MCF 10A (cell line): ENCODE measurements at regions not wholly inside any gene's neighbourhood (a gene's known extent, or its start where the extent isn't known, plus 50 kb on each side); places are given as distances from the start of the nearest gene placed in this dataset.

Experiments
- BruUV-seq: library from RNA; stranded (reverse); fragments of 400-500 nt; replicated peaks from 2 replicates; lab custom pipeline; 2021; lab: Mats Ljungman, UMichigan
- CTCF ChIA-PET: fragments of 300-600 bp; sonication (Branson Sonifier 250); formaldehyde crosslinking; extraction: SDS; loops from one replicate; lab custom pipeline; 2021; ENCODE audit warnings: antibody characterized with exemption, inconsistent platforms; lab: Yijun Ruan, JAX
- POLR2A ChIA-PET: fragments of 300-600, 350-650 bp; sonication (Branson Sonifier 250); formaldehyde crosslinking; extraction: SDS; loops from one replicate; lab custom pipeline; 2020; ENCODE audit warnings: antibody characterized with exemption, inconsistent platforms; lab: Yijun Ruan, JAX
- DNase-seq: peaks from one replicate; pipeline ENCODE4 v3.0.0-alpha.2; 2018; ENCODE audit not compliant: unreplicated experiment
- H3K27ac Mint-ChIP-seq: one replicate; pipeline ENCODE4 v1.8.0; 2022; ENCODE audit warnings: mild to moderate bottlenecking, low read depth, mixed read lengths; ENCODE audit not compliant: unreplicated experiment
- H3K27me3 Mint-ChIP-seq: one replicate; pipeline ENCODE4 v1.8.0; 2022; ENCODE audit warnings: mixed read lengths; ENCODE audit not compliant: insufficient read depth, unreplicated experiment
- H3K36me3 Mint-ChIP-seq: one replicate; pipeline ENCODE4 v1.8.0; 2022; ENCODE audit warnings: mild to moderate bottlenecking, moderate library complexity, mixed read lengths; ENCODE audit not compliant: insufficient read depth, unreplicated experiment
- H3K4me1 Mint-ChIP-seq: one replicate; pipeline ENCODE4 v1.8.0; 2022; ENCODE audit warnings: mixed read lengths; ENCODE audit not compliant: insufficient read depth, unreplicated experiment
- H3K4me3 Mint-ChIP-seq: one replicate; pipeline ENCODE4 v1.8.0; 2022; ENCODE audit warnings: mild to moderate bottlenecking, moderate library complexity, mixed read lengths; ENCODE audit not compliant: unreplicated experiment
- H3K9me3 Mint-ChIP-seq: one replicate; pipeline ENCODE4 v1.8.0; 2022; ENCODE audit warnings: mixed read lengths; ENCODE audit not compliant: unreplicated experiment
- intact Hi-C: fragments of 100-400 bp; cut with micrococcal nuclease; formaldehyde crosslinking; loops from 2 replicates; pipeline ENCODE4 v1.14.1; 2022
- TF ChIP-seq, protein P1 (sequence below): fragments of 200-600 bp; IDR thresholded peaks from one replicate; pipeline ENCODE4 v1.8.0; 2022; ENCODE audit warnings: antibody characterized with exemption, mild to moderate bottlenecking; ENCODE audit not compliant: unreplicated experiment

DNA sequence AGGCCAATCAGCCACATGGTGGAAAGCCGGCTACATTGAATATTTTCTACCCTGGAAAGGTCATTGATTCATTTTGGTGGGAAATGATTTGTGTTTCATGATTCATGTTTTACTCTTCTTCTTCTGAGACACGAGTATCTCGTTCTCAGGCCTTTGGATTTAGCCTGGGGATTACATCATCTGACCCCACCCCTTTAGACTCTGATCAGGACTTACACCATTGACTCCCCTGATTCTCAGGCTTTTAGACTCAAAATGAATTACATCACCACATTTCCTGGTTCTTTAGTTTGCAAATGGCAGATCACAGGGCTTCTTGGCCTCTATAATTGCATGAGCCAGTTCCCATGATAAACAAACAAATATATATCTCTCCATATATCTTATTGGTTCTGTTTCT is 228.8 kb downstream of the ADGRG6 start:
- ChIA-PET POLR2A (no interaction called here), CTCF (no interaction called here)
- no peak for DNase-seq

DNA sequence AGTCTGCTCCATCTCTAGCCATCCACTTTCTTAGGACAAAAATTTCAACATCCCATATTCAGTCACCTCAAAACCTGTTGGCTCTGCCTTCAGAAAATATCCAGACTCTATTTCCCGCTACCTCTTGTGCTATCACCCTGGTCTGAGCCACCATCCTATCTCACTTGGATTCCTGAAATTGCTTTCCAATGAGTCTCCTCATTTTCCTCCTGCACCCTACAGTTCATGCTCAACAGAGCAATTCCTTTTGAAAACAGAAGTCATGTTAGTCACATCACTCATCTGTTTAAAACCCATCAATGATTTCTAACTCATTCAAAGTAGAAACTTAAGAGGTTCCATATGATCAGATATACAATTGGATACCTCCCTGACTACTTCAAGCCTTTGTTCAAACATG is 229.9 kb downstream of the ADGRG6 start:
- TF ChIP-seq, protein P1, sequence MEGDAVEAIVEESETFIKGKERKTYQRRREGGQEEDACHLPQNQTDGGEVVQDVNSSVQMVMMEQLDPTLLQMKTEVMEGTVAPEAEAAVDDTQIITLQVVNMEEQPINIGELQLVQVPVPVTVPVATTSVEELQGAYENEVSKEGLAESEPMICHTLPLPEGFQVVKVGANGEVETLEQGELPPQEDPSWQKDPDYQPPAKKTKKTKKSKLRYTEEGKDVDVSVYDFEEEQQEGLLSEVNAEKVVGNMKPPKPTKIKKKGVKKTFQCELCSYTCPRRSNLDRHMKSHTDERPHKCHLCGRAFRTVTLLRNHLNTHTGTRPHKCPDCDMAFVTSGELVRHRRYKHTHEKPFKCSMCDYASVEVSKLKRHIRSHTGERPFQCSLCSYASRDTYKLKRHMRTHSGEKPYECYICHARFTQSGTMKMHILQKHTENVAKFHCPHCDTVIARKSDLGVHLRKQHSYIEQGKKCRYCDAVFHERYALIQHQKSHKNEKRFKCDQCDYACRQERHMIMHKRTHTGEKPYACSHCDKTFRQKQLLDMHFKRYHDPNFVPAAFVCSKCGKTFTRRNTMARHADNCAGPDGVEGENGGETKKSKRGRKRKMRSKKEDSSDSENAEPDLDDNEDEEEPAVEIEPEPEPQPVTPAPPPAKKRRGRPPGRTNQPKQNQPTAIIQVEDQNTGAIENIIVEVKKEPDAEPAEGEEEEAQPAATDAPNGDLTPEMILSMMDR, result no peak
- BruUV-seq, result no TSS peak
- H3K27me3 Mint-ChIP-seq, result no peaks in the 10 kb centered on the region
- peaks cover 7% of the 10 kb centered on the region for H3K9me3 Mint-ChIP-seq
- no peak for DNase-seq
- no peaks in the 10 kb centered on the region for H3K4me1 Mint-ChIP-seq
- CTCF ChIA-PET, result no interaction called here
- H3K36me3 Mint-ChIP-seq, result no peaks in the 10 kb centered on the region
- H3K4me3 Mint-ChIP-seq, result no peak overlapping the region
- intact Hi-C loops, result no loop called here
- H3K27ac Mint-ChIP-seq, result no peak overlapping the region
- POLR2A ChIA-PET, result no interaction called here

More for the DNA sequence above, 228.8 kb downstream of the ADGRG6 start:
- no peak overlapping the region for H3K4me3 Mint-ChIP-seq
- no peaks in the 10 kb centered on the region for H3K36me3 Mint-ChIP-seq
- no peaks in the 10 kb centered on the region for H3K4me1 Mint-ChIP-seq
- TF ChIP-seq, protein P1, result no peak
- H3K27me3 Mint-ChIP-seq, result no peaks in the 10 kb centered on the region
- BruUV-seq, result no TSS peak
- H3K9me3 Mint-ChIP-seq, result peaks cover 5% of the 10 kb centered on the region
- intact Hi-C loops, result no loop called here
- H3K27ac Mint-ChIP-seq, result no peak overlapping the region

DNA sequence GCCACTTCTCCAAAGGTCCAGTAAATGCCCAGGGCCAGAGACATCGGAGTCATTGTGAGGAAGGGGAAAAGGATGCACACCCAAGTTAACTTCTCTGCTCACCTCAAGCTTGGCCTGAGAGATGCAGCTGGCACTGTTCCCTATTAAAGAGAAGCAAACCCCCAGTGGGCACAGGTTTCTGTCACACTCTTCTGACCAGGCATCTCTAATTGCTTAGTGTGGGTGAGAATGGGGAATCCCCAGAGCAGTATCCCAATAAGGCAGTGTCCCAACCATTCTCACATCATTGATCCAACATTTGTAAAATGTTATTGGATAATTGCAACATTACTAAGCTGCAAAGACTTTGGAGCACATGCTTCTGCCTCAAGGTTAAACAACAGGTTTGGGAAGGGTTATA is 232.3 kb downstream of the ADGRG6 start:
- Mint-ChIP-seq H3K4me3 (no peak overlapping the region), H3K27ac (no peak overlapping the region), H3K4me1 (no peaks in the 10 kb centered on the region), H3K36me3 (no peaks in the 10 kb centered on the region), H3K27me3 (no peaks in the 10 kb centered on the region), H3K9me3 (peaks cover 7% of the 10 kb centered on the region)
- intact Hi-C loops, result no loop called here
- CTCF ChIA-PET, result no interaction called here
- POLR2A ChIA-PET, result no interaction called here
- no TSS peak for BruUV-seq
- TF ChIP-seq, protein P1, result no peak
- DNase-seq, result no peak

DNA sequence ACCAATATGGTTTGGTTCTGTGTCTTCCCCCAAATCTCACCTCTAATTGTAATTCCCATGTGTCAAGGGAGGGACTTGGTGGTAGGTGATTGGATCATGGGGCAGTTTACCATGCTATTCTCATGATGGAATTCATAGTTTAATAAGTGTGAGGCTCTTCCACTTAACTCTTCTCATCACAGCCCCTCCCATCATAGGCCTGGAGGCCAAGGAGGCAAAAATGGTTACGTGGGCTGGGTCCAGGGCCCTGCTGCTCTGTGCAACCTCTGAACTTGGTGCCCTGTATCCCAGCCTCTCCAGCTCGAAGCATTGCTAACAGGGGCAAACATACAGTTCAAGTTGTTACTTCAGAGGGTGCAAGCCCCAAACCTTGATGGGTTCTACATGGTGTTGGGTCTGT is 232.7 kb downstream of the ADGRG6 start:
- Mint-ChIP-seq H3K4me3 (no peak overlapping the region), H3K27ac (no peak overlapping the region), H3K4me1 (no peaks in the 10 kb centered on the region), H3K27me3 (no peaks in the 10 kb centered on the region), H3K36me3 (no peaks in the 10 kb centered on the region), H3K9me3 (peaks cover 7% of the 10 kb centered on the region)
- no peak for DNase-seq
- ChIA-PET CTCF (no interaction called here), POLR2A (no interaction called here)
- intact Hi-C loops, result no loop called here
- TF ChIP-seq, protein P1, result no peak
- BruUV-seq, result no TSS peak
